ENCODE measurements at regions not wholly inside any gene's neighbourhood (a gene's known extent, or its start where the extent isn't known, plus 50 kb on each side); places are given as distances from the start of the nearest gene placed in this dataset.
A peak's percentile ranks its signal among the peaks of the same experiment; 100 is the strongest.
"Not testable (repeated sequence)": the region's sequence is repeated elsewhere in the genome, so short reads cannot be mapped to it uniquely, and the experiment has no call there.

DNA sequence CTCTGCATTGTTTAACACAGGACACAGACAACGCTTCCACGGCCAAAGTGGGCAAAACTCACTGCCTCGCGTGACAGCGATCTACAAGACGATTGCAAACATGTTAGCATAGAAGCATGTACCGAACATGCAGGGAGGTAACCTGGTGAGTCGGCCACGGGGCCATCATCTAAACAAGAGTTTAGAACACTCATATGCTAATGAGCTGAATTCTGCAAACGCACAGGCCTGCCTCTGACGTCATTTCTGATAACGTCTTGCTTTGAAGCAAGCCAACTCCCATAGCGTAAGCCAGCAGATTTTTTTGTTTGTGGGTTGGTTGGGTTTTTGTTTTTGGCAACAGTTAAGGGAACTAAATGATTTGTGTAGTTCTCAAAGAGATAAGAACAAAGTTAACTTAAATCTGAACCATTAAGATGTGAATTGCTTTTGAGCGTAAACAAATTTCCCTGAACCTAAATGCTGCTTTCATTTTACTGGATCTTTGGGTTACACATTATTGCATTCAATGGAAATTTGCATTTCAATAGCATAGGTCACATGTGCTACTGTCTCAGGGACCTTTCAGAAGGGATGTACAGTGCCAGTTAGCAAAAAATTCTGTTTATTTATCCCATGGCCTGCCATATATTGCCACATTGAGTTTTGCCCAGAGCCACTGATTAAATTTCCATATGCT, 184.5 kb upstream of the PDE10A start:
- peaks cover 25% of the 10 kb centered on the region for H3K4me1 ChIP-seq (ENCODE audit: control insufficient read depth, low read depth, low read length)
- no peaks in the 10 kb centered on the region for H3K9me3 ChIP-seq (ENCODE audit: control insufficient read depth, low read depth, low read length)
- H3K36me3 ChIP-seq (ENCODE audit: control insufficient read depth, low read depth, low read length), result no peaks in the 10 kb centered on the region
- H3K27ac ChIP-seq (ENCODE audit: low read length), result no peak overlapping the region
- peaks cover 12% of the 10 kb centered on the region for H3K27me3 ChIP-seq (ENCODE audit: control insufficient read depth, insufficient read depth, low read length)
- H3K4me3 ChIP-seq (ENCODE audit: low read length), result no peak overlapping the region
- H3K9ac ChIP-seq (ENCODE audit: low read length), result no peak overlapping the region

DNA sequence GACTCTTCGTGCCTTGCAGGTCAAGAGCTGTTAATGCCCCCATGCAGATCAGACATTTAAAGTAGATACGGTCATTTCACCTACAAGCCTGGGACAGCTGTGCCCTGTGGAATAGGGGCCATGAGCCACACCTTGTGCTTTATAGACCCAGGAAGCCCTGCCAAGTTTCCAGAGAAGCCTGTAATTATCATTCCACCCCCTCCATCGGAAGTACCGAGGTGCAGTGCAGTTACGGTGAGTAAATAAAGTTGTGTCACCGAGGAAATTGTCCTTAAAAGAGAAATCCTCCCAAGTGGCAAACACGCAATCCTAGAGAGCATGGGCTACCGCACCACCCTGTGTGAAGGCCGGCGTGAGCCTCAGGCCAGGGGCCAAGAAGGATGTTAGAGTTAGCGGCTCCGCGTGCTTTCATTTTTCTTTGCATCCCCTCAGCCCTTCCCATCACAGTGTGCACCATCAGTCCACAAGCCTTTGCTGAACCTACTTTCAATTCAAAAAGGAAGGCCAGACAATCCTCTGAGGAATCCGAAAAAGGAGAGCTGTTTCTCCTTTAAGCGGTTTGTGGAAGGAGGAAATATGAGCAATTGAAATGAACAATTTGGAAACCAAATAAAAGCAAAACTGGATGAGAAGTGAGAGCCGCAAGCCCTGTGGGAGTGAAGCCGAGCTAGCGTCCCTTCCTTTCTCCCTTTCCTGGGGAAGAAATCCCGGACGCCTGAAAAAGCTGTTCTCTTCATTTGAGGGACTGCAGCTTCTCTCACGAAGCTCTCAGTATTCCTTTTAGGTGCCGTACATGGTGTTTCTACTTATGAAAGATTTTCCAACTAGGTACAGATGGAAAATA, 183.3 kb upstream of the PDE10A start:
- Histone ChIP-seq H3K27me3 (ENCODE audit: control insufficient read depth, insufficient read depth, low read length) (peaks cover 12% of the 10 kb centered on the region), H3K9me3 (ENCODE audit: control insufficient read depth, low read depth, low read length) (no peaks in the 10 kb centered on the region), H3K4me1 (ENCODE audit: control insufficient read depth, low read depth, low read length) (peaks cover 37% of the 10 kb centered on the region), H3K36me3 (ENCODE audit: control insufficient read depth, low read depth, low read length) (no peaks in the 10 kb centered on the region), H3K9ac (ENCODE audit: low read length) (no peak overlapping the region), H3K27ac (ENCODE audit: low read length) (no peak overlapping the region), H3K4me3 (ENCODE audit: low read length) (no peak overlapping the region)

DNA sequence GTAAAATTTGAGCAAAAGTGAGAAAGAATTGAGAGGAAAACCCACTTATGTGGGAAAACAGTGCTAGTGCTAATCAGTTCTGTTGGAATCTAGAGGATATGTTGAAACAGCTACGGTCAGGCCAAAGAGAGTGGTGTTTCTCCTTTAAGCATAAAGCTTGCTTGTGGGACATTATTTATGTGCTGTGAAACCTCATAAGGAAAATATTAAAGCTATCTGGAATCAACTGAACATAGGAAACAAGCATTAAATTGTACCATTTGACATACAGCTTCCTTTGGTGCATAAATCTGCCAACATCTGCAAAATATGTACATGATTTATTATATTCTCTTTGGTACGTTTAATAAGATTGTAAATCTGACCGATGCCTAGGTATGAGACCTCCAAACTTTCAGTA, 182.5 kb upstream of the PDE10A start:
- no peaks in the 10 kb centered on the region for H3K9me3 ChIP-seq (ENCODE audit: control insufficient read depth, low read depth, low read length)
- H3K27ac ChIP-seq (ENCODE audit: low read length), result no peak overlapping the region
- H3K4me1 ChIP-seq (ENCODE audit: control insufficient read depth, low read depth, low read length), result peaks cover 42% of the 10 kb centered on the region
- H3K9ac ChIP-seq (ENCODE audit: low read length), result no peak overlapping the region
- no peaks in the 10 kb centered on the region for H3K36me3 ChIP-seq (ENCODE audit: control insufficient read depth, low read depth, low read length)
- peaks cover 12% of the 10 kb centered on the region for H3K27me3 ChIP-seq (ENCODE audit: control insufficient read depth, insufficient read depth, low read length)
- no peak overlapping the region for H3K4me3 ChIP-seq (ENCODE audit: low read length)

DNA sequence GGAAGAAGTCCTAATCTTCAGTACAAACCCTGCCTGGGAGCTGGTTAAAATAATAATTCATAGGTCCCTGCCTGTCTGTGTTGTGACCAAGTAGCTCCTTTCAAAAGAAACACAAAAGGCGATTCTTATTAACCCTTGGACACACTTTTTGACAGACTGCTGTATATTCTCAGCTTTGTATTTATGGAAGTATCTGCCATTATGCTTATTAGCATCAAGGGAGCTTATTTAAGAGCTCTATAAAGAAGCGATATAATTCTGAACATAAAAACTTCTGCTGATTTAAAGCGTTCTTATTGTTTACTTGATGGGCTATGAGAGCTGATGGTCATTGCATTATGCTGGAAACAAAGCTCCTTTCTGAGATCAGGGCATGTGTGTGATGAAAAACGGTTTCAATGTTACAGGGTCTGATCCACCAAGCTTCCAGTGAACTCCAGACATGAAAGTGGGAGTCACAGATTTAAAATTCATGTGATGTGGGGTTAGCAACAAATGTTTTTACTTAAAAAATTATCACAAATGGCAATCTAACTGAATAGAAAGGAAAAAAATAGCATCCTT, 181.8 kb upstream of the PDE10A start:
- Histone ChIP-seq H3K9me3 (ENCODE audit: control insufficient read depth, low read depth, low read length) (no peaks in the 10 kb centered on the region), H3K4me1 (ENCODE audit: control insufficient read depth, low read depth, low read length) (peaks cover 39% of the 10 kb centered on the region), H3K27ac (ENCODE audit: low read length) (no peak overlapping the region), H3K9ac (ENCODE audit: low read length) (no peak overlapping the region), H3K4me3 (ENCODE audit: low read length) (no peak overlapping the region), H3K27me3 (ENCODE audit: control insufficient read depth, insufficient read depth, low read length) (peaks cover 7% of the 10 kb centered on the region), H3K36me3 (ENCODE audit: control insufficient read depth, low read depth, low read length) (no peaks in the 10 kb centered on the region)

DNA sequence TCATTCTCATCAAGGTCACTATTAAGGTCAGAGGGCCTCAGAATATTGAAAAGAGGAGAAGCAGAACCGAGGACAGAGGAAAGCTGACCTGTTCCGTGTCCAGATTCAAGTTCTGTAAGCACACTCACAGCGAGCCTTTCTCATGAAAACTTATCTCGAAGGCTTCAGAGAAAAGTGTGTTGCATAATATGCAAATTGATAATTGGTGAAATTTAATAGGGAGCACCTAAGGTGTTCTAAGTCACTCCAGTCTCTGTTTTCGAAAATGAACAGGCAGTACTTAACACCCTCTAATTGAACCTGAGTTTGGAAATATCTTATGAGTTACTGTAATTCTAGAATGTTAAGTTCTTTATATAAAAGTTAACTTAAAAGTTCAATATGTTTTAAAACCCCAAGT, 181.2 kb upstream of the PDE10A start:
- Histone ChIP-seq H3K4me3 (ENCODE audit: low read length) (no peak overlapping the region), H3K4me1 (ENCODE audit: control insufficient read depth, low read depth, low read length) (peaks cover 39% of the 10 kb centered on the region), H3K9ac (ENCODE audit: low read length) (no peak overlapping the region), H3K9me3 (ENCODE audit: control insufficient read depth, low read depth, low read length) (no peaks in the 10 kb centered on the region), H3K27ac (ENCODE audit: low read length) (no peak overlapping the region), H3K27me3 (ENCODE audit: control insufficient read depth, insufficient read depth, low read length) (peaks cover under 1% of the 10 kb centered on the region), H3K36me3 (ENCODE audit: control insufficient read depth, low read depth, low read length) (no peaks in the 10 kb centered on the region)

DNA sequence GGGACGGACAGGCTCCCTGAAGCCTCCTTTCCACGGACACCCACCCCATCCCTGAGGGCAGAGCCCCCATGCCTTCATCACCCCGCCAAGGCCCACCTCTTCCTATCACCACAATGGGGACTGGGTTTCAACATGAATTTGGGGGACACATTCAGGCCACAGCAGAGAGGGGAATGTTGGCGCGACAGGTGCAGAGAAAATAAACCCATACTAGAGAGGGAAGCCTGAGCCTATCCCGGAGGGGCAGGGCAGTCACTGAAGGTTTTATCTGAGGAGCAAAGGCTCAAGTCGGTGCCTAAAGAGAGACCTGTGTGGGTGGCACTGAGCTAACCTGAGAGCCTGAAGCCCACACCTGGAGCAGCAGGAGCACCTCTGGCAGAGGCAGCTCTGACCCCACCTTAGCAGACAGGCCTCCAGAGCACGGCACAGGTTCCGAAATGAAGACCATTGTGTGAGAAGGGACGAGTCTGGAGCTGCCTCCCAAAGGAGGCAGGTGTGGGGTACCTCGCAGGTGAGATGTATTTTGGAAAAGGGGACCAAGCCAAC, 180.6 kb upstream of the PDE10A start:
- H3K27me3 ChIP-seq (ENCODE audit: control insufficient read depth, insufficient read depth, low read length), result no peaks in the 10 kb centered on the region
- H3K36me3 ChIP-seq (ENCODE audit: control insufficient read depth, low read depth, low read length), result no peaks in the 10 kb centered on the region
- no peak overlapping the region for H3K9ac ChIP-seq (ENCODE audit: low read length)
- no peak overlapping the region for H3K4me3 ChIP-seq (ENCODE audit: low read length)
- no peaks in the 10 kb centered on the region for H3K9me3 ChIP-seq (ENCODE audit: control insufficient read depth, low read depth, low read length)
- H3K27ac ChIP-seq (ENCODE audit: low read length), result no peak overlapping the region
- peaks cover 39% of the 10 kb centered on the region for H3K4me1 ChIP-seq (ENCODE audit: control insufficient read depth, low read depth, low read length)

DNA sequence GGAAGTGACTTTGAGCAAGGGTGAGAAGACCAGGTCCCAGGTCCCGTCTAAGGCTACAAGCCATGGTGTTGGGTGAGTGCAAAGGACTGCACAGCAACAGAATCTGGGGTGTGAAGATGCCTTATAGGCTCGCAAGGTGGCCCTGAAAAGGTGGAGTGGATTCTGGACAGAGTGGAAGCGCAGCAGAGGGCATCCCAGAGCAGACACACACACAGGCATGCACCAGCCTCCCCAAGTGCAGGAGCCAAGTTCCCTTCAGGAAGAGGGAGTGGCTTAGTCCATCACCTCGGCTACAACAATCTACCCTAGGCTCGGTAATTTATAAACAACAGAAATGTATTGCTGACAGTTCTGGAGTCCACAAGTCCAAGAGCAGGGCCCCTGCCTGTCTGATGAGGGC, 180.1 kb upstream of the PDE10A start:
- Histone ChIP-seq H3K27ac (ENCODE audit: low read length) (no peak overlapping the region), H3K9me3 (ENCODE audit: control insufficient read depth, low read depth, low read length) (no peaks in the 10 kb centered on the region), H3K27me3 (ENCODE audit: control insufficient read depth, insufficient read depth, low read length) (no peaks in the 10 kb centered on the region), H3K4me3 (ENCODE audit: low read length) (no peak overlapping the region), H3K4me1 (ENCODE audit: control insufficient read depth, low read depth, low read length) (peaks cover 39% of the 10 kb centered on the region), H3K9ac (ENCODE audit: low read length) (no peak overlapping the region), H3K36me3 (ENCODE audit: control insufficient read depth, low read depth, low read length) (no peaks in the 10 kb centered on the region)

DNA sequence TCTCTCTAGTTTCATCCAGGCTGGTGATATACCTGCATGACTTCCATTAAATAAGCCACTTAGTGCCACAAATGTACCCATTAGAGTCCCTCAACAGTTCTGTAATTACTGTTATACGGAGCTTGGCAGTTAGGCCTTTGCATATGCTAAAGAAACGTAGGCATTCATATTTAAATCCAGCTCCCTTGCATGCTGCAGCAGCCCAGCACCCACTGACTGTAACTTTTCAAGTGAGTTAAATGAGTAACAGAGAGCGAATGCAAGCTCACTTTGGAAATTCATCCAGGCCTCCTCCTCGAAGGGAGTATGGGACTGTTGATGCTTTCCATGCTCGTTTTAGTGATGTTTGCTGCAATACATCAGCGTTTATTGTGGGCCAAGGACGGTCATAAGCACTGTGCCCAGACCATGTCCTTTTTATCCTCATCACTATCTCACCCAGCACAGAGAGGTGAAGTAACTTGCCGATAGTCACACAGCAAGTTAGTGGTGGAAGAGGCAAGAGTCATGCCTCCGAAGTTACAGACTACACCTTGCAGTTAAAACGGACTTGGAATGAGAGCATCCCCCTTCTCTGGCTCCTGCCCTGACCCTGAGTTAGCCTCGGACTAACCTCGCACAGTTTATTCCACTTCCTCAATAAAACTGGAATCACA, 179.4 kb upstream of the PDE10A start:
- peaks cover 37% of the 10 kb centered on the region for H3K4me1 ChIP-seq (ENCODE audit: control insufficient read depth, low read depth, low read length)
- no peak overlapping the region for H3K27ac ChIP-seq (ENCODE audit: low read length)
- no peaks in the 10 kb centered on the region for H3K27me3 ChIP-seq (ENCODE audit: control insufficient read depth, insufficient read depth, low read length)
- H3K36me3 ChIP-seq (ENCODE audit: control insufficient read depth, low read depth, low read length), result no peaks in the 10 kb centered on the region
- no peaks in the 10 kb centered on the region for H3K9me3 ChIP-seq (ENCODE audit: control insufficient read depth, low read depth, low read length)
- no peak overlapping the region for H3K9ac ChIP-seq (ENCODE audit: low read length)
- H3K4me3 ChIP-seq (ENCODE audit: low read length), result peak overlapping the region; percentile 8

DNA sequence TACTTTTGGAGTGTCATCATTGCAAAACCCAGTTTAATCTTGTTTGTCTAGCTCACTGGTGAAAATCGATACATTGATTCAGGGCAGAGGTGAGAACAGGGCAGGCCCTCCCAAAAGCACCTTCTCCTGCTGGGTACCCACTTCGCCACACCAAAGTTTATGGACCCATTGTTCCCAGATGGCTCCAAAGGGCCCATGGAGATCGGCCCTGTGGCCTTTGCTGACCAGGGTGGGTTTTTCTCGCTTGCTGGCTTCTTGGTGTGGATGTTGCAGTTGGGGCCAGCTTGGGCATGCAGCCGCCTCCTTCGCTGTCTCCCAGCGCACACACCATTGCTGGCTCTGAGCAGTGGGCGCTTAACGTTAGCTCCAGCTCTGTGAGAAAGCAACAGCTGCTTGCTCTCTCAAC, 178.1 kb upstream of the PDE10A start:
- no peak overlapping the region for H3K9ac ChIP-seq (ENCODE audit: low read length)
- no peaks in the 10 kb centered on the region for H3K27me3 ChIP-seq (ENCODE audit: control insufficient read depth, insufficient read depth, low read length)
- H3K4me3 ChIP-seq (ENCODE audit: low read length), result no peak overlapping the region
- no peaks in the 10 kb centered on the region for H3K9me3 ChIP-seq (ENCODE audit: control insufficient read depth, low read depth, low read length)
- no peak overlapping the region for H3K27ac ChIP-seq (ENCODE audit: low read length)
- H3K36me3 ChIP-seq (ENCODE audit: control insufficient read depth, low read depth, low read length), result no peaks in the 10 kb centered on the region
- H3K4me1 ChIP-seq (ENCODE audit: control insufficient read depth, low read depth, low read length), result peaks cover 33% of the 10 kb centered on the region

DNA sequence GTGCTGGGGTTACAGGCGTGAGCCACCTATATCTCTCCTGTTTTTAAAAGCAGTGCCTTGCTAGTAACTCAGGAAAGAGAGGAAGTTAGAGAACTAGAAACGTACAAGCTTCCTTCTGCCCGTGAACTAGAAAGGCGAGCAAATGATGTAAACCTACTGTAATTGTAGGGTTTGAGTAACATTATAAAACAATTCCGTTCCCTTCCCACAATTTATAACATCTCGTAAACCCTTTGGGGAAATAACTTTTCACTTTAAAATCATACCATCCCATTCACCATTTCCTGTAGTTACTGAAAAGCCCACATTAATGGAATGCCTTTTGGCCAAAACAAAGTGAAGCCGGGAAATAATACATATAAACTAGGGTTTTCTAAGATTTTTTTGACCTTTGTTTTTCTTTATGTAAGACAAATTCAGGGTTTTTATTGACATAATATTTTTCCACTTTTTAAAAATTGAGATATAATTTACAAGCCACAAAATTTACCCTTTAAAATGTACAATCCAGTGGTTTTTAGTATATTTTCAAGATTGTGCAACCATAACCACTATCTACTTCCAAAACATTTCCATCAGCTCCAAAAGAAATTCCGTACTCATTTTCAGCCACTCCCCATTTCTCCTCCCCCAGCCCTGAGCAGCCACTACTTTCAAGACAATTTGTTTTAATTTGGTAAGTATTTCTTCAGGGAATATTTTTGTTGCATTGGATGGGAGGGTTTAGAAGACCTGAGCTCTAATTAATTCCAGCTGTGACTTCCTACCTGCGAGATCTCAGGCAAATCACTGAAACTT, 175.1 kb upstream of the PDE10A start:
- Histone ChIP-seq H3K4me1 (ENCODE audit: control insufficient read depth, low read depth, low read length) (peaks cover 23% of the 10 kb centered on the region), H3K4me3 (ENCODE audit: low read length) (no peak overlapping the region), H3K9me3 (ENCODE audit: control insufficient read depth, low read depth, low read length) (no peaks in the 10 kb centered on the region), H3K27me3 (ENCODE audit: control insufficient read depth, insufficient read depth, low read length) (no peaks in the 10 kb centered on the region), H3K27ac (ENCODE audit: low read length) (no peak overlapping the region), H3K9ac (ENCODE audit: low read length) (no peak overlapping the region), H3K36me3 (ENCODE audit: control insufficient read depth, low read depth, low read length) (no peaks in the 10 kb centered on the region)

DNA sequence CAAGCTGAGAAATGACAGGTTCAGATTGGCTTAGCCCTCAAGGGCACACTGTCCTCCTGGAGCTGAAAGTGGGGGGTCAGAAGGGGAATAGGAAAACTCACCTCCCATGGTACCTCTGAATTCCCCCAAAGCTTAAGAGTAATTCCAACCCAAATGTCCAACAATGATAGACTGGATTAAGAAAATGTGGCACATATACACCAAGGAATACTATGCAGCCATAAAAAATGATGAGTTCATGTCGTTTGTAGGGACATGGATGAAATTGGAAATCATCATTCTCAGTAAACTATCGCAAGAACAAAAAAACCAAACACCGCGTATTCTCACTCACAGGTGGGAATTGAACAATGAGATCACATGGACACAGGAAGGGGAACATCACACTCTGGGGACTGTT, 173.6 kb upstream of the PDE10A start:
- H3K4me1 ChIP-seq (ENCODE audit: control insufficient read depth, low read depth, low read length); H3K27me3 ChIP-seq (ENCODE audit: control insufficient read depth, insufficient read depth, low read length); H3K9ac ChIP-seq (ENCODE audit: low read length); H3K27ac ChIP-seq (ENCODE audit: low read length); H3K4me3 ChIP-seq (ENCODE audit: low read length); H3K36me3 ChIP-seq (ENCODE audit: control insufficient read depth, low read depth, low read length); H3K9me3 ChIP-seq (ENCODE audit: control insufficient read depth, low read depth, low read length): not testable (repeated sequence)

Measured in iPS-18a (cell line).